K562 (cell line): ENCODE measurements at regions not wholly inside any gene's neighbourhood (a gene's known extent, or its start where the extent isn't known, plus 50 kb on each side); places are given as distances from the start of the nearest gene placed in this dataset.

ENCODE experiments used
- ATAC-seq: fragments of 200-7000 bp; cut with Tn5 transposase; 3 replicates; pipeline ENCODE4 v1.9.1; 2020; ENCODE audit warnings: moderate library complexity
- BruUV-seq: library from RNA; stranded (reverse); fragments of 400-500 nt; replicated peaks from 2 replicates; lab custom pipeline; 2021; lab: Mats Ljungman, UMichigan
- CTCF ChIA-PET: fragments of 300-600 bp; formaldehyde crosslinking; extraction: SDS; loops from one replicate; lab custom pipeline; 2021; ENCODE audit warnings: low intra/inter-chr PET ratio; lab: Yijun Ruan, JAX
- POLR2A ChIA-PET: fragments of 300-600, 350-650 bp; sonication (Branson Sonifier 250); formaldehyde crosslinking; extraction: SDS; loops from one replicate; lab custom pipeline; 2021; ENCODE audit warnings: antibody characterized with exemption, inconsistent platforms; lab: Yijun Ruan, JAX
- DNase-seq, 4 experiments: peaks; one replicate each; pipeline versions ENCODE4 v3.0.0 to v3.0.0-alpha.2; 2011 to 2018; ENCODE audit warnings: low spot score in 3 of 4, mixed read lengths in 3 of 4; ENCODE audit errors: extremely low read depth in 1 of 4
- FAIRE-seq: peaks from 2 replicates; lab custom pipeline; 2011; peaks lifted over from hg19 to GRCh38; lab: Jason Lieb, UNC
- H2AFZ ChIP-seq: 2 replicates; pipeline ENCODE4 v1.6.0; 2011; ENCODE audit warnings: low read depth, low read length, control low read depth, inconsistent platforms
- H3K27ac ChIP-seq: fragments of 200-600 bp; 3 replicates; pipeline ENCODE4 v1.8.0; 2011; ENCODE audit warnings: low read depth, mild to moderate bottlenecking, control low read depth, inconsistent platforms, low read length, moderate library complexity, mixed read lengths; ENCODE audit errors: extremely low read depth
- H3K27me3 ChIP-seq, 2 experiments: fragments of 300-600 bp in 1 of 2; 2 replicates in 1 of 2; 3 replicates in 1 of 2; pipeline versions ENCODE4 v1.6.0 to v1.8.0; 2011; ENCODE audit warnings: inconsistent platforms in 2 of 2, low read length in 2 of 2, mild to moderate bottlenecking in 1 of 2, mixed read lengths in 1 of 2, moderate library complexity in 1 of 2; ENCODE audit not compliant: control insufficient read depth in 2 of 2, insufficient read depth in 2 of 2
- H3K36me3 ChIP-seq: fragments of 300-600 bp; 3 replicates; pipeline ENCODE4 v1.8.0; 2011; ENCODE audit warnings: mild to moderate bottlenecking, low read length, inconsistent platforms; ENCODE audit not compliant: control insufficient read depth, insufficient read depth
- H3K4me1 ChIP-seq, 2 experiments: fragments of 200-600 bp in 1 of 2; replicated peaks in 1 of 2; 2 replicates in 1 of 2; 3 replicates in 1 of 2; pipeline versions ENCODE4 v1.5.1 to v1.8.0; 2011; ENCODE audit warnings: inconsistent platforms in 2 of 2, low read length in 2 of 2, mild to moderate bottlenecking in 1 of 2, mixed read lengths in 1 of 2, moderate library complexity in 1 of 2; ENCODE audit not compliant: control insufficient read depth in 2 of 2, insufficient read depth in 2 of 2
- H3K4me2 ChIP-seq: 2 replicates; pipeline ENCODE4 v1.6.1; 2011; ENCODE audit warnings: low read length, control low read depth, inconsistent platforms, mixed read lengths; ENCODE audit not compliant: insufficient read depth
- H3K4me3 ChIP-seq: fragments of 200-600 bp; sonication (generic), shearing (Covaris generic); 2 replicates; pipeline ENCODE4 v1.5.1; 2016; ENCODE audit warnings: control low read depth, inconsistent platforms
- H3K79me2 ChIP-seq: fragments of 200-600 bp; 3 replicates; pipeline ENCODE4 v1.8.0; 2011; ENCODE audit warnings: low read length, inconsistent platforms; ENCODE audit not compliant: control insufficient read depth, insufficient read depth
- H3K9ac ChIP-seq, 2 experiments: 2 replicates each; pipeline versions ENCODE4 v1.6.0 to v1.6.1; 2011; ENCODE audit warnings: low read depth in 2 of 2, low read length in 2 of 2, control low read depth in 1 of 2, inconsistent platforms in 1 of 2, mild to moderate bottlenecking in 1 of 2, mixed read lengths in 1 of 2; ENCODE audit not compliant: insufficient read depth in 1 of 2
- H3K9me1 ChIP-seq: one replicate; pipeline ENCODE4 v1.6.0; 2011; ENCODE audit warnings: inconsistent platforms, mild to moderate bottlenecking, low read length, moderate library complexity; ENCODE audit not compliant: control insufficient read depth, insufficient read depth
- H3K9me3 ChIP-seq: replicated peaks from 2 replicates; pipeline ENCODE4 v1.5.1; 2011; ENCODE audit warnings: low read depth, low read length, inconsistent platforms; ENCODE audit not compliant: control insufficient read depth, insufficient read depth
- H4K20me1 ChIP-seq: replicated peaks from 2 replicates; pipeline ENCODE4 v1.6.1; 2011; ENCODE audit warnings: low read length, inconsistent platforms, mixed read lengths; ENCODE audit not compliant: control insufficient read depth, insufficient read depth
- BHLHE40 ChIP-seq: IDR thresholded peaks from 2 replicates; pipeline ENCODE4 v1.6.1; 2011; ENCODE audit warnings: low read length, improper control_type of control experiment
- CREM ChIP-seq: IDR thresholded peaks from 2 replicates; pipeline ENCODE4 v1.6.1; 2014; ENCODE audit warnings: antibody characterized with exemption, low read depth
- HBP1 ChIP-seq: fragments of 450-650 bp; formaldehyde crosslinking; IDR thresholded peaks from 2 replicates; pipeline ENCODE4 v1.4.0; 2022; ENCODE audit warnings: missing genetic modification characterization
- LEF1 ChIP-seq: fragments of 450-650 bp; IDR thresholded peaks from 2 replicates; pipeline ENCODE4 v1.6.1; 2016; ENCODE audit warnings: mild to moderate bottlenecking
- MAFF ChIP-seq: IDR thresholded peaks from 2 replicates; pipeline ENCODE4 v1.6.1; 2012; ENCODE audit warnings: low read length, improper control_type of control experiment
- PYGO2 ChIP-seq: fragments of 450-650 bp; IDR thresholded peaks from 2 replicates; pipeline ENCODE4 v1.6.1; 2016; ENCODE audit warnings: mild to moderate bottlenecking, missing genetic modification characterization, moderate library complexity, missing compliant biosample characterization
- STAT5A ChIP-seq: IDR thresholded peaks from 2 replicates; pipeline ENCODE4 v1.6.1; 2012; ENCODE audit warnings: low read length, inconsistent platforms, borderline replicate concordance
- TCF7 ChIP-seq: sonication (generic); IDR thresholded peaks from 2 replicates; pipeline ENCODE4 v1.6.1; 2016; ENCODE audit warnings: antibody characterized with exemption, borderline replicate concordance
- TFAP4 ChIP-seq: sonication (generic); formaldehyde crosslinking; IDR thresholded peaks from 2 replicates; pipeline ENCODE4 v1.8.0; 2022; ENCODE audit warnings: missing genetic modification reagents, mild to moderate bottlenecking, moderate library complexity, borderline replicate concordance
- TSC22D4 ChIP-seq: fragments of 450-650 bp; IDR thresholded peaks from 2 replicates; pipeline ENCODE4 v1.6.1; 2016; ENCODE audit warnings: missing genetic modification characterization, missing biosample characterization, control low read depth
- ZBTB9 ChIP-seq: fragments of 450-650 bp; formaldehyde crosslinking; IDR thresholded peaks from 2 replicates; pipeline ENCODE4 v1.4.0; 2020; ENCODE audit warnings: mild to moderate bottlenecking, moderate library complexity
- ZNF140 ChIP-seq: fragments of 250-450 bp; sonication (Bioruptor Pico); IDR thresholded peaks from 2 replicates; pipeline ENCODE4 v1.8.0; 2021; ENCODE audit warnings: moderate library complexity, mild to moderate bottlenecking, inconsistent platforms
- WGBS: fragments of 100-300 bp; shearing (Covaris generic); methylation state at CpG from one replicate; pipeline ENCODE4 v1.1.6; 2016; ENCODE audit warnings: low coverage, mixed read lengths; ENCODE audit not compliant: insufficient coverage; ENCODE audit errors: missing lambda C conversion rate; 5-methylcytosine and 5-hydroxymethylcytosine counted together
- in situ Hi-C: fragments of 300-500 bp; cut with MboI; formaldehyde crosslinking; loops from 4 replicates; pipeline ENCODE4 v1.15.0; 2018; ENCODE audit warnings: inconsistent platforms, mixed read lengths
- intact Hi-C: fragments of 100-400 bp; cut with micrococcal nuclease; formaldehyde crosslinking; loops from 2 replicates; pipeline ENCODE4 v1.14.2; 2022

- Histone ChIP-seq H3K9ac (no peak overlapping the region), H3K4me3 (no peak overlapping the region)
- TF ChIP-seq LEF1 (no peak), TCF7 (no peak), BHLHE40 (no peak), ZBTB9 (no peak)
- TF ChIP-seq, all 486 proteins: peak for 0
- ChIA-PET CTCF (no interaction called here), POLR2A (no interaction called here)
- Histone ChIP-seq H3K9me3 (no peaks in the 10 kb centered on the region), H3K4me2 (no peak overlapping the region), H3K27me3 (no peaks in the 10 kb centered on the region), H3K4me1 (no peaks in the 10 kb centered on the region), H3K27ac (no peak overlapping the region), H3K9me1 (no peaks in the 10 kb centered on the region), H2AFZ (no peak overlapping the region), H3K36me3 (no peaks in the 10 kb centered on the region), H4K20me1 (no peaks in the 10 kb centered on the region), H3K79me2 (no peaks in the 10 kb centered on the region)
- DNase-seq (no peak), FAIRE-seq (no peak), ATAC-seq (no peak)
- in situ Hi-C loops, result no loop called here
- WGBS, result 4% methylated on average over 3 of the region's 3 CpGs
- no TSS peak for BruUV-seq
- intact Hi-C loops, result no loop called here
Observed at GRCh38 chr5:111627862-111628261, 115.5 kb upstream of the STARD4 start.

GRCh38 chr5:111626473-111627148, 114.3 kb upstream of the STARD4 start:
- in situ Hi-C loops, result no loop called here
- H3K9me3 ChIP-seq, result no peaks in the 10 kb centered on the region
- FAIRE-seq (no peak), ATAC-seq (no peak), DNase-seq (no peak)
- H3K27ac ChIP-seq, result no peak overlapping the region
- POLR2A ChIA-PET, result no interaction called here
- H3K4me3 ChIP-seq, result no peak overlapping the region
- H3K4me1 ChIP-seq, result no peaks in the 10 kb centered on the region
- intact Hi-C loops, result no loop called here
- no TSS peak for BruUV-seq
- no peak overlapping the region for H3K9ac ChIP-seq
- no peaks in the 10 kb centered on the region for H4K20me1 ChIP-seq
- no peaks in the 10 kb centered on the region for H3K9me1 ChIP-seq
- CTCF ChIA-PET, result no interaction called here
- H3K4me2 ChIP-seq, result no peak overlapping the region
- no peak overlapping the region for H2AFZ ChIP-seq
- no peaks in the 10 kb centered on the region for H3K27me3 ChIP-seq
- H3K36me3 ChIP-seq, result no peaks in the 10 kb centered on the region
- 0% methylated on average over 2 of the region's 2 CpGs for WGBS
- no peaks in the 10 kb centered on the region for H3K79me2 ChIP-seq
- no peak for TF ChIP-seq CREM
- no peak for TF ChIP-seq HBP1 (CRISPR knock-in tag)
- no peak for TF ChIP-seq MAFF
- no peak for TF ChIP-seq STAT5A
- no peak for TF ChIP-seq ZNF140 (CRISPR knock-in tag)
- TF ChIP-seq TFAP4 (CRISPR knock-in tag), result no peak
- no peak for TF ChIP-seq PYGO2 (tag)
- no peak for TF ChIP-seq TSC22D4 (tag)
